ENCODE measurements at regions not wholly inside any gene's neighbourhood (a gene's known extent, or its start where the extent isn't known, plus 50 kb on each side); places are given as distances from the start of the nearest gene placed in this dataset.

DNA sequence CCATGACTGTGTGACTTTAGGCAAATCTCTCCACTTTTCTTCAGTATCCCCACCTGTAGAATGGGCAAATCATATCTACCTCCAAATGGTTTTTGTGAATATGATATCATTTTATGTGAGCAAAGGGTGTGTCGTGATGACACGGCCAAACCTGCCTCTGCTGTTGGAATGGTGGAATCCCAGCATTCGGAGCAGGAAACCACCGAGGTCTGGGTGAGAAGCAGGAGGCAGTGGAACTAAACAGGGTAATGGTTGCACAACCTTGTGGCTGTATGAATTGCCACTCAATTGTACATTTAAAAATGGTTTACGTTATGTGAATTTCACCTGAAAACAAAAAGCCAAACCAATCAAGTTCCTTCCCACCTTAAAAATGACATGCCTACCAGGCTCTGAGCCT, 131.4 kb upstream of the ZMIZ1 start:
- no peak for DNase-seq

DNA sequence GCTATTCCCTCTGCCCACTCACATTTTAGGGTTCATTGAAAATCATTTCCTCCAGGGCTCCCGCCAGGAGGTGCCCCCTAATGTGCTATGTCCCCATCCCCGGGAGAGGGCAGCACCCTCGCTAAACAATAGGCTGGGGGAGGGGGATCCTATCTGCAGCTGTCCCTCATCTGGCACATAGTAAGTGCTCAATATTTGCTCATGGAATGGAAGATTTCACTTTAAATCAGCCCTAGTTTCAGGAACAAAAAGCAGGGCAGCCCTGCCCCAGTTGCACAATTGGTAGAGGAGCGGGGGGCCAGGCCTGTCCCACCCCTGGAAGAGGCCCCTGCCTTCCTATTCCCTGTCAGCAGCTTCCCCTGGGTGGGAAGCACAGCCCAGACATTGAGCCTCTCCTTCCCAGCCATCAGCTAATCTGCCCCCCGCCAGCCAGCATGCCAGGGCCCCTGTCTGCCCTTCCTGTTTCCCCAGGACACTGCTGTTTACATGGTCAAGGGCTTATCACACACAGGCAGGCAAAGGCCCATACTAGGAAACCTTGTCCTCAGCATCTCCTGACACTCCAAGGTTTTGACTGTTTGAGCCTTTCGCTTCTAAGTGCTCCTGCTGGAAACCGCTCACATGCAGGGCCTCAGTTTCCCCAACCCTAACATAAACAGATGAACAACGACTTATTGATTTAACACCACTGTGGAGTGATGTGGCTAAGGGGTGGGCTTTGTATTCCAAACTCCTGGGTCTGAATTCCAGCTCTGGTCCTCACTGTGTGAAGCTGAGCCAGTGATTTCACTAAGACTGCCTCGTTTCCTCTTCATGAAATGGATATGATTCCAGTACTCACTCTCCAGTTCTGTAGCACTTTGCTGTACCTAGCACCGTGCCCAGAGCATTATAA, 130.7 kb upstream of the ZMIZ1 start:
- no peak for DNase-seq

DNA sequence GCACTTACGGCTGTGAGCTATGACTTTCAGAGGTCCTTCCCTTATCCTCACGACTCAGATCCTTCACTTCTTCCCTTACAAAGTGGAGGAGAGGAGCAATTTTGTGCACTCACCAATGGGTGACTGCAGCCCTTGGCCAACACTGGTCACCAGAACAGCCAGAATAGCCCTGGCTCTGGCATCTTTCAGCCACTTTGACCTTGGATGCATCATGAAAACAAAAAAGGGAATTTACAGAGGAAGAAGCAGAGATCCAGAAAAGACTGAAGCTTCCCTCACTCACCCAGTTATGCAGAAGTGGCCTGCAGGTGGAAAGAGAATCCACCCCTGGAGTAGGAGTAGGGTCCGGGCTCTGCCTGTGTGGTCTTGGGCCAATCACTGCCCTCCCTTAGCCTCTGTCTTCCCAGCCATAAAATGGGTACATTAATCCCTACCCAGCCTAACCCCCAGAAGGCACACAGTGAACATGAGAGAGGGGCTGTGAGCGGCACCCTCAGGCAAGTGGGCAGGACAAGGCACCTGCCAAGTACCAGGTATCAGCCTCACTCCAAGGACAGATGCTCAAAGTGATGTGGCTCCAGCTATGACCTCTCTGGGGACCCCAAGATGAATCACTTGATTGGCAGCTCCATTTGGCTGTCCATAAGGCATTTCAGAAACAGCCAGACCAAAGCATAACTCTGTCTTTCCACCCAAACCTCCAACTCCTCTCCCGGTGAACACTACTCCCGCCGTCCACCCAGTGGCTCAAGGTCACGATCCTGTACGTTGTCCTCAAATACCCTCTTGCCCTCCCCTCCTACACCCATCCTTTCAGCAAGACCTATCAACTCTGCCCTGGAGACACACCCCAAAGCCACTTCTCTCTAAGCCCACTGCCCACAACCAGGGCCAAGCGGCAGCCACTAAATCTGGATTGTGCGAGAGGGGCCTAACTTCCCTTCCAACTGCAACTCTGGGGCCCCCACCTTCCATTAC, 129.8 kb upstream of the ZMIZ1 start:
- DNase-seq = no peak

DNA sequence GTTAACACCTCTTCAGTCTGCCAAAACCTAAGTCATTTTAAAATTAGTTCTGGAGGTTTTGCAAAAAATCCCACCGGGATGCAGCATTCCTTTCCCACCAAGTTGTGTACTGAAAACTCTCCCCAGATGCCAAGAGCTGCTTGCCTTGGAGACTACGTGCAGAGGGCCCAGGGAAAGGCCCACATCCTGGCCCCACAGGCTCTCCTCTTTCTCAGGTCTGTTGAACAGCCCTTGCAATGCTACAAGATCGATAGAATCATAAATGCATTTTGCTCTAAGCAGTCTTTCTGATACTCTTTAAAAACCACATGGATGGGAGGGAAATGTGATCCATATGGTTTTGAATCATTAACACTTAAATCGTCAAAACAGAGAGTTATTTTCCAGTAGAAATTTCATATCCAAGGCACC, 126.7 kb upstream of the ZMIZ1 start:
- DNase-seq = no peak

DNA sequence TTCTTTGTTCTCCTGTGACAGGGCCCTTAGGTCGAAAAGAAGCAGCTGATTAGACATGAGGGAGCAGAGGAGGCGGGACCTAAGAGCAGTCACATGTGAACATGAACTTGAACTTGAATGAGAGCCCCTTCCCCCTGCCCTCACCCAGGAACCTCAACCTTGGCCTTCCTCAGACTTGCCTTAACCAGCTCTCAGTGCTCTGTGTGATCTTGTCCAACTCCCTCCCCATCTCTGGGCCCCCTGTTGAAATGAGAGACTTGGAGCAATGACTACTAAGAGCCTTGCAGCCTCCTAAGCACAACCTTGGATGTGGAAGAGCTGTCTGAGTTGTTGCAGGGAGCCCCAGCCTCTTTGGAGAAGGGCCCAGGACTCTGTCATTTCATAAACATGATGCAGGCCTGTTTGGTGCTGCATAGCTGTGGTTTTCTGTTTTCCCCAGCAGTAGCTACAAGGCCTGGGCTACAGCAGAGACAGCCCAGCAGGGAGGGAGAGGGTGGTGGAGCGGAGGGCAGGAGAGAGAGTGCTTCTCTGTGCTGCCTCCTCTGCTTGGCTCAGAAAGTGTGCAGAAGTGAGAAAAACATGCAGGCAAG, 123.9 kb upstream of the ZMIZ1 start:
- no peak for DNase-seq

DNA sequence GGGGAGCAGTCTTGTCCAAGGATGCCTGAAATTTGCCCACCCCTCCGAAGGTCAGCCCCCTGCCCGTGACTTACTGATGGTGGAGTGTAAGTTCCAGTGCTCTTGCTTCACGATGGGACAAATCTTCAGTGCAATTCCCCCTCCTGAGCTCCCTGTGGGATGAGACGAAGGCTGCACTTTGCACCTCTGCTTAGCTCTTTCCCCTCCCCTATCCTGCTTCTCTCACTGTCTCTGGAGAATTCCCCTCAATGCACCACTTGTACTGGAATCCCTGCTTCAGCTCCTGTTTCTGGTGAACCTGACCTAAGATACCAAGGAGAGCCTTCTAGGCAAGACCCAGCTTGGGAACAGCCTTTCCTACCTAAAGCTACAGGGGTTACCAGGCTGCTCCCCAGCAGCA, 122.9 kb upstream of the ZMIZ1 start:
- DNase-seq = no peak

DNA sequence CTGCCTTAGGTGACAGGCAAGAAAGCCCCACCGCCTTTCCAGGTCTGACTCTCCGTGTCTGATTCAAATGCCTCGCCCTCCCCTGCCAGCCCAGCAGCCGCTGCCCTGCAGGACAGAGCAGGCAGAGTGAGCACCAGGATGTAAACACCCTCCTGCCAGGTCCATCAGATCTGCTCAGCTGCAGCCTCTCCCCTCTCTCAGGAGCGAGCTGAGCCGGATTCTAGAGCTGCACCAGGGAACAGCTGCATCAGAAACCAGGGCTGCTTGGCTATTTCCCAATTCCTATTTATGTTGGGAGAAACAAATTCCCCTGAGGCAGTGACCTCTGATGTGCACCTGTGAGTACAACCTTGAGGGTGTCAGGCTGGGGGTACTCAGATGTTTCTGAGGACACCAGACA, 121.5 kb upstream of the ZMIZ1 start:
- no peak for DNase-seq

DNA sequence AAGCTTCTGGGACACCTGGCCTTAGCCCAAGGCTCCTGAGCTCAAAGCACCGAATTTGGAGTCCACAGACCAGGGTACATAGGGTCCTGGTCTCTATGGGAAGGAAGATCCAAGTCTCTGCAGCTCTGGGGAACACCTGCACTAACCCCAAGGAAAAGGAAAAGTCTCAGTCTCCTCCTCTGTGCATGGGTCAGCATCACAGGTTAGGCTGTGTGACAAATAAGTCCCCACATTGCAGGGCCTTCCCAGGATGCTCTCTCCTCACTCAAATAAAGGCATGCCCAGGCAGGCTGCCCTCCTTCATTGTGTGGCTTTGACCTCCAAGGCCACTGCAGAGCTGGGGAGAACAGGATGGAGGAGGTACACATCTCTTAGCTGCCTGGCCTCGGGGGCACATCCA, 121.0 kb upstream of the ZMIZ1 start:
- no peak for DNase-seq

DNA sequence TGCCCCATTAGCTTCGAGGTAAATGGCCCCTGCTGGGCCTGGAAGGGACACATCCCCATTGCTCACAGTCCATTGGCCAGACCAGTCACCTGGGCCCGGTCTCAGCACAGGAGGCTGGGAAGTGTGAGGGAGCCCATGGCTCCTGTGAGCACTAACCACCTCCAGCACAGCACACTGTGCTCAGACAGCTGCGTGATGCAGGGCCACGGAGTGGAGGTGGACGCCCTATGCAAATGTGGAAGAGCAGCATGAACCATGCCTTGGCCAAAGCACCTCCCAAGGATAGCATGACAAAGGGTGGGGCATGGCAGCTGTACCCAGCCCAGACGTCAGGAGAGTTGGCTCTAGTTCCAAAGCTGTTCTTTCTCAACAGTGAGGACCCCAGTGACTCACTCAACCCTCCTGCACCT, 120.1 kb upstream of the ZMIZ1 start:
- DNase-seq = no peak

DNA sequence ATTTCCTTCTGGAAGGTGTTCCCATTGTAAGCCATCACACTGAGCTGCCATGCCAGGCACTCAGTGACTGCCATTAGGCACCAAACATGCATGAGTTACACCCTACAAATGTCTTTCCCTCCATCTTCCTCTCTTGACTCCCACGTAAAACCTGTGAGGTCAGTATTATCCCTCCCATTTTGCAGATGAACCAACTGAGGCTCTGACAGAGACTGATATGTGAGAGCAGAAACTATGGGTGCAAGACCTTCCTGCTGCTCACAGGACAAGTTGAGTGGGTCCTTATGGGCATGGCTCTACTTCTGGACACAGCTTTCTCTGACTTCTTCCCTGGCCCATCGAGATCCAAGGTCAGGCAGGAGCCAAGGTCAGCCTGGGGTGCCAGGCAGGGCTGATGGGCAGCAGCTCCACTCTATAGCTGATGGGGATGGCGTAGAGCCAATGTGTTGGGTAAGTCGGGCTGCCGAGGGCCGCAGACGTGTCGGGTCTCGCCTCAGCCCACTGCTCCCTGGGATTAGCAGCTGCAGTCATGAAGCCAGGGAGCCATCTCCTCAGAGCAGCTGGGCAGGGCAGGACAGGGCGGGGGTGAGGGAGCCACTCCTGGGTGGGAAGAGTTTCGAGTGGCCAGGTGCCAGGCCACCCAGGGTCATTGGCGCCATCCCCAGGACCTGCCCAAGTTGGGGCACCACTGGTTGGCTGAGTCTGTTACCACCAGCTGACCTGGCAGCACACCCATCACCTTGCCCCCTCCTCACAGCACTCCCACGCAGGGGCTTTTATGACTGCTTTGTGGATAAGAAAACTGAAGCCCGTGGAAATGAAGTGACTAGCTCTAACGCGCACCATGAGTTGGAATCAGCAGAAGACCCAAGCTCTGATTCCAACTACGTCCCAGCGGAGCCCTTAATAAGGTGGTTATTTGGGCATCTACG, 117.8 kb upstream of the ZMIZ1 start:
- DNase-seq = no peak

DNA sequence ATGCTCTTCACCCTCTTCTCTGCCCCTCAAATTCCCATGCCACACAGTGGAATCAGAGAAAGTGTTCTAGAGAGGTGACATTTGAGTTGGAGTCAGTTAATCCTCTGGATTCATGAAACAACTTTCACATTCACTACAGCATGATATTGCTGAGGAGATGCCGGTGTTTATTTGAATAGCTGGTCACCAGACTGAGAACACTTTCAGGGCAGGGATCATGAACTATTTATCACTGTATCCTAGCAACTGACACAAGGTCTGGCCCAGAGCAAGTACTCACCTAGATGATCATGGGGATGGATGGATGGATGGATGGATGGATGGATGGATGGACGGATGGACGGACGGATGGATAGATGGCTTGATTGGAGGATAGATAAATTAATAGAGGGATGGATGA, 116.7 kb upstream of the ZMIZ1 start:
- DNase-seq = no peak

DNA sequence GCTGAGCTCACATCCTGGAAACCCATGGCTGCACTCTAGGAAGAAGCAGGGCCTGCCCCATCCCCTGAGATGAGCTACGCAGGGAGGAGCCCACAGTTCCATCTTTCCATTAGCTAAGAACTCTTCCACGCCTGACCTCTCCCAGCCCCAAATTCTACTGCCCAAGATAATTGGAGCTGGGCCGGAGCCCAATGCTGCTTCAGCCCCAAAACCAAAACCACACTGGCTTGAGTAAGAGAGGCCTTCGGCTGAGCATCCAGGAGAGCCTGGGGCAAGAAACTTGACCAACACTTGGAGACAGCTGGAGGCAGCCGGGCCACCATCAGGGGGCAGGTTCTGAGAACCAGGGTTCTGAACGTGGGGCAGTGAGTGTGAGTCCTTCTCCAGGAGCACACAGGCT, 116.1 kb upstream of the ZMIZ1 start:
- DNase-seq = no peak

DNA sequence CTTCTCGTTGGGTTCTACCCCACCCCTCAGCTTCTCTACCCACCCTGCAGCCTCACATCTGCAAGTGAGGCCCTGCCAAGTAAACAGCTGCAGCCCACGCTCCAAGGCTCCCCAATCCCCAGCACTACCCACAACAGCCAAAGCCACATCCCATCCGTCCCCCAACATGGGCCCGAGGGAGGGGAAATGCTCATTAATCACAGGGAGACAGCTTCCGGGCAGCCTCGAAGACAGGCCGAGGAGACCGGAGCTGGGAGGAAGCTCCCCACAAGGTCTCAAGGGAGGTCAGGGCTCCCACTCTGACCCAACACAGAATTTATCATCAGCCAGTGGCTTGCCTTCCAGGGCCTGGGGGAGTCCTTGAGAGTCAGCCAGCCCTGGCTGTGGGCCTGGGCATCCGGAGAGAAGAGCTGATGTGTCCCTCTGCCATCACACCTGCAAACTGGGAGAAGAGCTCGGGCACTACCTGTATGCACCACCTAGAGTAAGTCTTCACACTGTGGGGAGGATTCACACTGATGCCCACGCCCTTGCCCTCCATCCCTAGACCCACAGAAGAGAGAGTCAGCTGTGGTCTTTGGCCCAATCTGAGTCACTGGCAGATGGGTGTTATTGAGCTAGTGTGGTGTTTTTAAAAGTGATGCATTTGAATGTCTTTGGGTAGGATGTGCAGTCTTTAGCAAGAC, 115.5 kb upstream of the ZMIZ1 start:
- DNase-seq = no peak

DNA sequence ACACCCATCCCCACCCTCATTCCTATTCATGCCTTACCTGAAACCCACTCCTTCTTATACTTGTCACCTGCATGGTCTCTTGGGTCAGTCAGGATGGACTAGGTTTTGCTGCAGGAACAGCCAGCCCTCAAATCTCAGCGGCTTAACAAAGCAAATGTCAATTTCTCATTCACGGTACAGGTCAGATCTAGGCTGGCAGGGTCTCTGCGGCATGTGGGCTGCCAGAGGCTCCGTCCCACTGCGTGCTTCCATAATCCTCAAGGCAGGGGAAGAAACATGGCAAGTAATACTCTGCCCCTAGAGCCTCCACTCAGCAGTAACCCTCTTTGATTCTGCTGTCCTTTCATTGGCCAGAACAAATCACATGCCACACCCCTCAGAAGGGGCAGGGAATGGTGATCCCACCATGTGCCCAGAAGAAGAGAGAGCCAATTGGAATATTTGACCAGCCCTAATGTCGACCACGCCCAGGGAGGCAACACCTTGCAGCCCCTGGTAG, 114.9 kb upstream of the ZMIZ1 start:
- DNase-seq = no peak

DNA sequence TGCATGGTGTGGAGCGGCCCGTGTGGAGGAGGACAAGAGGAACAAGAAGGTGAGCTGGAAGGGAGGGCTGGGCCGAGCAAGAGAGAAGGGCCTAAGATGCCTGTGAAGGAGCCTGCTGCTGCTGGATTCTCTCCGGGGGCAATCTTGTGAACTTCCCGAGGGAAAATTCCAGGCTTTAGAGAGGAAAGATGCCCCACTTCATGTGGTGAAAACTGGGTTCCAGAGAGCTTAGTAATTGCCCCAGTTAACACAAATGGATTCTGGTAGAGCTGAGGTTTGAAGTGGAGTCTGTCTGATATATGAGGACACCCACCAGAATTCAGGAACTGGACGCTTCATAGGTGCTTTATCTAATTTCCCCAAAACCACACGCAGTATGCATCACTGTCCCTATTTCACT, 114.1 kb upstream of the ZMIZ1 start:
- no peak for DNase-seq

DNA sequence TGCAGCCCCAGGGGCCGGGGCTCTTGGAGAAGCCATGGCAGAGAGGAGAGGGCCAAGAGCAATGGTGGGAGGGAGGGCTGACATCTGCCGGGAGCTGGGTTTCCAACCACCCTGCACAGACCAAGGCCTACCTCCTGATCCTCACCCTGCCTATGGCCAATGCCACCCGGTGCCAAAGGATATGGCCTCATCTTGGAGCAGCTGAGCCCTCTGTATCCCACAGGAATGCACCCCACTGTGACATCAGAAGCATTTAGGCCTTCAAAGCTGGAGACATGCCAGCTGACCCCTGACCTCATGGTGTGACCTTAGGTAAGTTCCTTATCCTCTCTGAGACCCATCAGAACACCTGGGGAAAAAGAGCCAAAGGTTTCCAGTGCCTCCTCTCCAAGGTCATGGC, 113.6 kb upstream of the ZMIZ1 start:
- no peak for DNase-seq

DNA sequence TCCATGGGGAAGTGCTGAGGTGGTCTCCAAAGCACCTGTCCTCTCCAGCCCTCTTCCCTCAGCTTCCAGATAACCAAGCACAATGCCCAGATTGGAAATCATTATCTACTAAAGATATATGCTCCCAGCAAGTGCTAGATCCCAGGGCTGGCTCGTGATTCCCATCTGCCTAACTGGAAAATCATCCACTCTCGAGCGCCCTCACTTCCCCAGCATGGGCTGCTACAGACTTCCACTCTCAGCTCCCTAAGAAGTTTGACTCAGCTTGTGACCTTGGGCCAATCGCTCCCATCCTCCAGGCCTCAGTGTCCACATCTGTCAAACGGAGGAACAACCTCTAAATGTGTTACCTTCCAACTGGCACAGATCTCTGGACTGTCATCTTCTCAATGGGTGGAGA, 112.4 kb upstream of the ZMIZ1 start:
- DNase-seq = no peak

DNA sequence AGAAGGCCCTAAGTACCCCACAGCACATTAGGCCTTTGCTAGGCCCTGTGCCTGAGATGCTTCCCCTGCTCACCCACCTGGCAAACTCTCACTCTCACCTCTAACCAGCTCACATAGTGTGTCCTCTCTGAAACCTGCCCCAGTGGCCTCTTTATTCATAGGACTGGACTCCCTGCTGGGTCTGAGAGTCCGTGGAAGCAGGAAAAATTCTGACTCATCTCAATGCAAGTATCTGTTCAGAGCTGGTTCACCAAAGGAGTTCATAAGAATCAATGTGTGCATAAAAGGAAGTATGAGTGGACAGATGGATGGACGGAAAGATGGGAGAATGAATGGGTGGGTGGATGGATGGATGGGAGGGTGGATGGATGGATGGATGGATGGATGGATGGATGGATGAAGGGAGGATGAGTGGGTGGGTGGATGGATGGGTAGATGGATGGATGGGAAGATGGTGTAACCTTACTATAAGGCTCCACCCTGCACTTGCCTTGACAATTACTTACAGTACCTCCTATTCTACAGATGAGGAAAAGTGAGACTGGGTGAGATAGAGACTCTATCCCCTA, 111.2 kb upstream of the ZMIZ1 start:
- DNase-seq = no peak

DNA sequence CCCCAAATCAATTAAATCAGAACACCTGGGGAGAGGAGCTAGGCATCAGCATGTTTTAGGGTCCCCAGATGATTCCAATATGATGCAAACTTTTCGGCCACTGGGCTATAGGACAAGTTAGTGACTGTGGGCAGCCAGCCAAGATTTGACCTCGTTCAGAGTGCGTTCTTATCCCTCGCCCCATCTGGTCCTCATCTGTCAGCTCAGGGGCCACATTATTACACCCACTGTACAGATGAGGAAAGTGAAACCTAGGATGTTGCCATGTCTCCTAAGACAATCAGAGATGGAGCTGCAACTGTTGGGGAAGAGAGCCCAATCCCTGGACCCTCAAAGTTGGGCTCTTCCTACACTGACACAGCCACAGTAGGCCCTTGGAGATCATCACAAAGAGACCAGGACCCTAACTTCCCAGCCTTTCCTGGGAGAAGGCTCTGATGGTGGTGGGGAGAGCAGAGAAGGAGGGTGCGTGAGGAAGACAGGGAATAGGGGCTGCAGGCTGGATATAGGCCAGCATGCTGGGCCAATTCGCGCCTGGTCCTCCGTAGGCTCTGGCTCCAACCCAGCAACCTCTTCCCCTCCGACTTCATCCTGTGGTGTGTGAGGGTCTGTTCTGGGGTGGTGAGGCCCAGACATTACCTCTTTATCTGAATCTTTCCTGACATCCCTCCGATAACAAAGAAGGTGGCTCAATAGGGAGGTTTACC, 109.4 kb upstream of the ZMIZ1 start:
- DNase-seq = no peak

DNA sequence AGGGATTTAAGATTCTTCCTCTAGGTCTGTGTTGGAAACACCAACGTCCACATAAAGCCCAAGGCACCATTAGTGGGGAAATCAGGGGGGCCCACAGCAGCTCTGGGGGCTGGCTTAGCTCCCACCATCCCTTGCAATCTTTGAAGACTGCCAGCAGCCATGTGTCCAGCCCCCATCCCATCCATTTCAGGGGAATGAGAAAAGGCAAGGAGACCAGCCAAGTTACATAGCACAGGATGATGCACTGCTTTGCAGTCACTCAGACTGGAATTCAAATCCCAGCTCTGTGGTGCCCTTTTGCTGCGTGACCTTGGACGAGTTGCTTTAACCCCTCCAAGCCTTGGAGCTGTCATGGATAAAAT, 108.9 kb upstream of the ZMIZ1 start:
- no peak for DNase-seq
